ENCODE measurements at regions not wholly inside any gene's neighbourhood (a gene's known extent, or its start where the extent isn't known, plus 50 kb on each side); places are given as distances from the start of the nearest gene placed in this dataset.

DNA sequence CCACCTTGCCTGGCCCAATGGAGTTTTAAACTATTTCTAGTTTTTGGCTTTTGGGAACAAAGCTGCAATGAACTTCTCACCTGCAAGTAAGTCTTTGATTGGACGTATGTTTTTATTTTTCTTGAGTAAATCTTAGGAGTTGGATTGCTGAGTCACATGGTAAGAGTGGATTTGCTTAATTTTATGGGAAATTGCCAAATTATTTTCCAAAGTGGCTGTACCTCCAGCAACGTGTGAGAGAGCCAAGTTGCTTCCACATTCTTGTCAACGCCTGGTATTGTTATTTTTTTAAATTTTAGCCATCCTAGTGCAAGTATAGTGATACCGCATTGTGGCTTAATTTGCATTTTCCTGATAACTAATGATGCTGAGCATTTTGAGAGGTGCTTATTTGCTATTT is 136.6 kb downstream of the LMNTD1 start:
- no peaks in the 10 kb centered on the region for H3K36me3 ChIP-seq (ENCODE audit: control insufficient read depth, insufficient read depth, low read length)
- TF ChIP-seq ZNF766 (CRISPR knock-in tag; conservative IDR thresholded peaks at IDR 0.05) = no peak
- no peak for TF ChIP-seq NBN (IDR thresholded peaks at IDR 0.05; ENCODE audit: low read depth)
- no peak for TF ChIP-seq ZNF707 (CRISPR knock-in tag; conservative IDR thresholded peaks at IDR 0.05)
- no peak for TF ChIP-seq ZNF57 (CRISPR knock-in tag; IDR thresholded peaks at IDR 0.05)
- TF ChIP-seq ZNF696 (CRISPR knock-in tag; conservative IDR thresholded peaks at IDR 0.05) = no peak
- TF ChIP-seq, protein P1, sequence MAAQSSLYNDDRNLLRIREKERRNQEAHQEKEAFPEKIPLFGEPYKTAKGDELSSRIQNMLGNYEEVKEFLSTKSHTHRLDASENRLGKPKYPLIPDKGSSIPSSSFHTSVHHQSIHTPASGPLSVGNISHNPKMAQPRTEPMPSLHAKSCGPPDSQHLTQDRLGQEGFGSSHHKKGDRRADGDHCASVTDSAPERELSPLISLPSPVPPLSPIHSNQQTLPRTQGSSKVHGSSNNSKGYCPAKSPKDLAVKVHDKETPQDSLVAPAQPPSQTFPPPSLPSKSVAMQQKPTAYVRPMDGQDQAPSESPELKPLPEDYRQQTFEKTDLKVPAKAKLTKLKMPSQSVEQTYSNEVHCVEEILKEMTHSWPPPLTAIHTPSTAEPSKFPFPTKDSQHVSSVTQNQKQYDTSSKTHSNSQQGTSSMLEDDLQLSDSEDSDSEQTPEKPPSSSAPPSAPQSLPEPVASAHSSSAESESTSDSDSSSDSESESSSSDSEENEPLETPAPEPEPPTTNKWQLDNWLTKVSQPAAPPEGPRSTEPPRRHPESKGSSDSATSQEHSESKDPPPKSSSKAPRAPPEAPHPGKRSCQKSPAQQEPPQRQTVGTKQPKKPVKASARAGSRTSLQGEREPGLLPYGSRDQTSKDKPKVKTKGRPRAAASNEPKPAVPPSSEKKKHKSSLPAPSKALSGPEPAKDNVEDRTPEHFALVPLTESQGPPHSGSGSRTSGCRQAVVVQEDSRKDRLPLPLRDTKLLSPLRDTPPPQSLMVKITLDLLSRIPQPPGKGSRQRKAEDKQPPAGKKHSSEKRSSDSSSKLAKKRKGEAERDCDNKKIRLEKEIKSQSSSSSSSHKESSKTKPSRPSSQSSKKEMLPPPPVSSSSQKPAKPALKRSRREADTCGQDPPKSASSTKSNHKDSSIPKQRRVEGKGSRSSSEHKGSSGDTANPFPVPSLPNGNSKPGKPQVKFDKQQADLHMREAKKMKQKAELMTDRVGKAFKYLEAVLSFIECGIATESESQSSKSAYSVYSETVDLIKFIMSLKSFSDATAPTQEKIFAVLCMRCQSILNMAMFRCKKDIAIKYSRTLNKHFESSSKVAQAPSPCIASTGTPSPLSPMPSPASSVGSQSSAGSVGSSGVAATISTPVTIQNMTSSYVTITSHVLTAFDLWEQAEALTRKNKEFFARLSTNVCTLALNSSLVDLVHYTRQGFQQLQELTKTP (IDR thresholded peaks at IDR 0.05; ENCODE audit: low read depth in 1 of 2, partially characterized antibody in 2 of 2) = no peak
- TF ChIP-seq TAL1 (IDR thresholded peaks at IDR 0.05) = no peak
- no peak for TF ChIP-seq ZNF124 (CRISPR knock-in tag; IDR thresholded peaks at IDR 0.05)
- no peak overlapping the region for H3K4me2 ChIP-seq (ENCODE audit: insufficient read depth, low read length)
- H3K79me2 ChIP-seq (ENCODE audit: control insufficient read depth, insufficient read depth, low read length) = no peaks in the 10 kb centered on the region
- in situ Hi-C loops (cut with MboI) = no loop called here
- H3K9me3 ChIP-seq (replicated peaks; ENCODE audit: control insufficient read depth, insufficient read depth, low read depth, low read length) = no peaks in the 10 kb centered on the region
- no peak for FAIRE-seq
- BruUV-seq (replicated peaks) = no TSS peak
- no peak overlapping the region for H3K27ac ChIP-seq (ENCODE audit: extremely low read depth, low read depth, low read length)
- H2AFZ ChIP-seq (ENCODE audit: low read depth, low read length) = no peak overlapping the region
- no peak overlapping the region for H3K9ac ChIP-seq (ENCODE audit: insufficient read depth in 1 of 2, low read depth in 2 of 2, low read length in 2 of 2)
- DNase-seq (ENCODE audit: extremely low read depth in 1 of 4, low spot score in 3 of 4) = no peak
- H3K4me3 ChIP-seq = no peak overlapping the region
- H3K4me1 ChIP-seq (replicated peaks in 1 of 2; ENCODE audit: control insufficient read depth in 2 of 2, insufficient read depth in 2 of 2, low read length in 2 of 2) = no peaks in the 10 kb centered on the region
- intact Hi-C loops (cut with micrococcal nuclease) = no loop called here
- H3K27me3 ChIP-seq (ENCODE audit: control insufficient read depth in 2 of 2, insufficient read depth in 2 of 2, low read length in 2 of 2) = peaks cover 0 to 3% of the 10 kb centered on the region in 2 experiments; a peak in 1 of 5 replicates
- WGBS (ENCODE audit: insufficient coverage, low coverage, missing lambda C conversion rate) = 2% methylated on average over 4 of the region's 4 CpGs
- H3K9me1 ChIP-seq (ENCODE audit: control insufficient read depth, insufficient read depth, low read length) = no peaks in the 10 kb centered on the region
- ChIA-PET POLR2A (no interaction called here), CTCF (ENCODE audit: low intra/inter-chr PET ratio) (no interaction called here)
- H4K20me1 ChIP-seq (replicated peaks; ENCODE audit: control insufficient read depth, insufficient read depth, low read length) = no peaks in the 10 kb centered on the region
- no peak for ATAC-seq
